Testis (tissue), 2 donors: ENCODE measurements at regions not wholly inside any gene's neighbourhood (a gene's known extent, or its start where the extent isn't known, plus 50 kb on each side); places are given as distances from the start of the nearest gene placed in this dataset.

Experiments used
- CTCF ChIP-seq, 3 experiments: fragments of 450-650 bp in 2 of 3; fragments of 200-600 bp in 1 of 3; sonication (generic) in 1 of 3; IDR thresholded peaks; one replicate each; pipeline ENCODE4 v1.5.1; 2016 to 2019; ENCODE audit warnings: antibody characterized with exemption in 3 of 3, mild to moderate bottlenecking in 2 of 3, moderate library complexity in 1 of 3
- POLR2A ChIP-seq: fragments of 450-650 bp; IDR thresholded peaks from one replicate; pipeline ENCODE4 v1.6.1; 2017; ENCODE audit warnings: antibody characterized with exemption, mild to moderate bottlenecking, moderate library complexity

GRCh38 chr2:34481542-34481941 is 882.4 kb upstream of the FAM98A start:
- TF ChIP-seq POLR2A (no peak), CTCF (IDR thresholded peaks at IDR 0.05) (no peak)
